Fibroblast of lung (primary cell): ENCODE measurements at regions not wholly inside any gene's neighbourhood (a gene's known extent, or its start where the extent isn't known, plus 50 kb on each side); places are given as distances from the start of the nearest gene placed in this dataset.

Experiments
- DNase-seq, 2 donors: peaks; one replicate each; pipeline versions ENCODE4 v3.0.0 to v3.0.0-alpha.2; 2010; ENCODE audit warnings: low read depth in 2 of 2
- H2AFZ ChIP-seq: 2 replicates; pipeline ENCODE4 v1.5.1; 2012; ENCODE audit warnings: low read length, control low read depth, inconsistent platforms
- H3K27ac ChIP-seq: 2 replicates; pipeline ENCODE4 v1.5.1; 2011; ENCODE audit warnings: low read length, control low read depth; ENCODE audit not compliant: insufficient read depth
- H3K27me3 ChIP-seq: 2 replicates; pipeline ENCODE4 v1.5.1; 2011; ENCODE audit warnings: mild to moderate bottlenecking, low read length; ENCODE audit not compliant: control insufficient read depth, insufficient read depth
- H3K36me3 ChIP-seq: 2 replicates; pipeline ENCODE4 v1.5.1; 2011; ENCODE audit warnings: low read length; ENCODE audit not compliant: control insufficient read depth, insufficient read depth
- H3K4me1 ChIP-seq: 2 replicates; pipeline ENCODE4 v1.5.1; 2011; ENCODE audit warnings: low read length; ENCODE audit not compliant: control insufficient read depth, insufficient read depth; ENCODE audit errors: extremely low read depth
- H3K4me2 ChIP-seq: 2 replicates; pipeline ENCODE4 v1.5.1; 2011; ENCODE audit warnings: low read length, control low read depth; ENCODE audit not compliant: insufficient read depth; ENCODE audit errors: extremely low read depth
- H3K4me3 ChIP-seq, 4 experiments: fragments of 200-600 bp in 1 of 4; sonication (generic) in 1 of 4; replicated peaks in 1 of 4; 2 replicates each; pipeline ENCODE4 v1.5.1; 2011 to 2016; ENCODE audit warnings: low read length in 4 of 4, low read depth in 3 of 4, mild to moderate bottlenecking in 3 of 4, control low read depth in 2 of 4, inconsistent platforms in 1 of 4, mixed read lengths in 1 of 4; ENCODE audit not compliant: insufficient read depth in 1 of 4; ENCODE audit errors: control extremely low read depth in 1 of 4
- H3K79me2 ChIP-seq: 2 replicates; pipeline ENCODE4 v1.5.1; 2012; ENCODE audit warnings: mild to moderate bottlenecking, low read length, inconsistent platforms; ENCODE audit not compliant: control insufficient read depth, insufficient read depth
- H3K9ac ChIP-seq: 2 replicates; pipeline ENCODE4 v1.5.1; 2011; ENCODE audit warnings: mild to moderate bottlenecking, low read length, control low read depth; ENCODE audit not compliant: insufficient read depth
- H3K9me3 ChIP-seq: 2 replicates; pipeline ENCODE4 v1.5.1; 2012; ENCODE audit warnings: low read depth, low read length; ENCODE audit not compliant: control insufficient read depth, insufficient read depth
- H4K20me1 ChIP-seq: 2 replicates; pipeline ENCODE4 v1.5.1; 2011; ENCODE audit warnings: low read length; ENCODE audit not compliant: control insufficient read depth, insufficient read depth; ENCODE audit errors: extremely low read depth
- CTCF ChIP-seq, 2 donors: IDR thresholded peaks in 1 of 2; conservative IDR thresholded peaks in 1 of 2; 1 replicate in 1 of 2; 2 replicates in 1 of 2; pipeline ENCODE4 v1.5.1; 2011 to 2012; ENCODE audit warnings: low read length in 2 of 2, control low read depth in 1 of 2, inconsistent platforms in 1 of 2, low read depth in 1 of 2, mild to moderate bottlenecking in 1 of 2
- EZH2 ChIP-seq: IDR thresholded peaks from 2 replicates; pipeline ENCODE4 v1.5.1; 2012; ENCODE audit warnings: low read length, control low read depth, mild to moderate bottlenecking; ENCODE audit errors: missing control alignments

GRCh38 chr21:28150778-28151177 is 841.9 kb downstream of the LTN1 start:
- Histone ChIP-seq H3K27ac (no peak overlapping the region), H3K9ac (no peak overlapping the region), H3K4me3 (no peak overlapping the region), H3K4me2 (no peak overlapping the region), H3K36me3 (no peaks in the 10 kb centered on the region), H3K79me2 (no peaks in the 10 kb centered on the region), H4K20me1 (no peaks in the 10 kb centered on the region), H3K9me3 (no peaks in the 10 kb centered on the region), H3K4me1 (no peaks in the 10 kb centered on the region), H2AFZ (no peak overlapping the region), H3K27me3 (no peaks in the 10 kb centered on the region)
- peak in 1 of 2 donors; percentile 42 for DNase-seq
- TF ChIP-seq CTCF (conservative IDR thresholded peaks at IDR 0.05 in 1 of 2, IDR thresholded peaks at IDR 0.05 in 1 of 2; ENCODE audit: low read depth in 1 of 2, low read length in 2 of 2) (no peak), EZH2 (no peak)

- no peaks in the 10 kb centered on the region for H4K20me1 ChIP-seq
- no peaks in the 10 kb centered on the region for H3K27me3 ChIP-seq
- TF ChIP-seq CTCF (conservative IDR thresholded peaks at IDR 0.05 in 1 of 2, IDR thresholded peaks at IDR 0.05 in 1 of 2; ENCODE audit: low read depth in 1 of 2, low read length in 2 of 2) (no peak), EZH2 (no peak)
- H3K36me3 ChIP-seq: no peaks in the 10 kb centered on the region
- no peaks in the 10 kb centered on the region for H3K79me2 ChIP-seq
- H3K4me1 ChIP-seq: no peaks in the 10 kb centered on the region
- no peak overlapping the region for H3K4me2 ChIP-seq
- H3K27ac ChIP-seq: no peak overlapping the region
- DNase-seq: peak; percentile 22 to 42
- no peak overlapping the region for H3K4me3 ChIP-seq
- no peaks in the 10 kb centered on the region for H3K9me3 ChIP-seq
- no peak overlapping the region for H2AFZ ChIP-seq
- no peak overlapping the region for H3K9ac ChIP-seq
Measured at GRCh38 chr21:28148400-28149064, 844.1 kb downstream of the LTN1 start.

- no peak for DNase-seq
- no peaks in the 10 kb centered on the region for H3K79me2 ChIP-seq
- no peak overlapping the region for H2AFZ ChIP-seq
- TF ChIP-seq EZH2 (no peak), CTCF (conservative IDR thresholded peaks at IDR 0.05 in 1 of 2, IDR thresholded peaks at IDR 0.05 in 1 of 2; ENCODE audit: low read depth in 1 of 2, low read length in 2 of 2) (no peak)
- no peaks in the 10 kb centered on the region for H3K27me3 ChIP-seq
- H3K4me1 ChIP-seq: peaks cover 12% of the 10 kb centered on the region
- no peaks in the 10 kb centered on the region for H4K20me1 ChIP-seq
- no peaks in the 10 kb centered on the region for H3K36me3 ChIP-seq
- H3K4me2 ChIP-seq: no peak overlapping the region
- no peak overlapping the region for H3K27ac ChIP-seq
- H3K9me3 ChIP-seq: no peaks in the 10 kb centered on the region
- no peak overlapping the region for H3K9ac ChIP-seq
- no peak overlapping the region for H3K4me3 ChIP-seq
Measured at GRCh38 chr21:28144653-28145052, 848.0 kb downstream of the LTN1 start.
